SU-DHL-6 (cell line): ENCODE measurements at regions not wholly inside any gene's neighbourhood (a gene's known extent, or its start where the extent isn't known, plus 50 kb on each side); places are given as distances from the start of the nearest gene placed in this dataset.
"Not testable (repeated sequence)": the region's sequence is repeated elsewhere in the genome, so short reads cannot be mapped to it uniquely, and the experiment has no call there.

ENCODE experiments used
- H2AFZ ChIP-seq: fragments of 200-600 bp; sonication (generic); 2 replicates; pipeline ENCODE4 v1.6.1; 2014; ENCODE audit warnings: low read depth, mild to moderate bottlenecking, moderate library complexity, mixed read lengths, antibody characterized with exemption, low read length; ENCODE audit not compliant: severe bottlenecking
- H3F3A ChIP-seq: fragments of 200-600 bp; shearing (Covaris generic); 2 replicates; pipeline ENCODE4 v1.6.0; 2016; ENCODE audit warnings: antibody characterized with exemption, mild to moderate bottlenecking; ENCODE audit not compliant: insufficient read depth
- H3K27ac ChIP-seq: fragments of 200-600 bp; sonication (generic); 2 replicates; pipeline ENCODE4 v1.5.1; 2016; ENCODE audit warnings: low read depth, mild to moderate bottlenecking, low read length, moderate library complexity, mixed read lengths
- H3K27me3 ChIP-seq: fragments of 200-600 bp; sonication (generic), shearing (Covaris generic); 2 replicates; pipeline ENCODE4 v1.6.0; 2014; ENCODE audit warnings: mild to moderate bottlenecking, low read length
- H3K36me3 ChIP-seq: fragments of 200-600 bp; sonication (generic); 2 replicates; pipeline ENCODE4 v1.6.1; 2014; ENCODE audit warnings: mild to moderate bottlenecking, low read length, mixed read lengths
- H3K4me2 ChIP-seq: fragments of 300-600, 200-600 bp; shearing (Covaris generic), sonication (generic); 2 replicates; pipeline ENCODE4 v1.6.0; 2014; ENCODE audit warnings: low read length, low read depth, mild to moderate bottlenecking; ENCODE audit not compliant: poor library complexity, severe bottlenecking
- H3K4me3 ChIP-seq: fragments of 200-600 bp; sonication (generic); 2 replicates; pipeline ENCODE4 v1.5.1; 2014; ENCODE audit warnings: antibody characterized with exemption, low read length, mild to moderate bottlenecking, mixed read lengths; ENCODE audit not compliant: insufficient read depth, poor library complexity, severe bottlenecking
- H3K79me2 ChIP-seq: fragments of 200-600 bp; sonication (generic); 2 replicates; pipeline ENCODE4 v1.6.1; 2014; ENCODE audit warnings: mild to moderate bottlenecking, low read length, moderate library complexity; ENCODE audit not compliant: insufficient read depth
- H3K9ac ChIP-seq: fragments of 200-600 bp; sonication (generic); 2 replicates; pipeline ENCODE4 v1.7.0; 2014; ENCODE audit warnings: mild to moderate bottlenecking, low read length
- H3K9me2 ChIP-seq: fragments of 200-600 bp; sonication (generic); replicated peaks from 2 replicates; pipeline ENCODE4 v1.6.1; 2014; ENCODE audit warnings: low read length; ENCODE audit not compliant: insufficient read depth
- H3K9me3 ChIP-seq: fragments of 200-600 bp; sonication (generic); 2 replicates; pipeline ENCODE4 v1.6.1; 2014; ENCODE audit warnings: low read length, mixed read lengths; ENCODE audit not compliant: insufficient read depth
- H4K20me1 ChIP-seq: fragments of 200-600 bp; sonication (generic); 2 replicates; pipeline ENCODE4 v1.6.1; 2014; ENCODE audit warnings: low read depth, mild to moderate bottlenecking, antibody characterized with exemption, low read length, moderate library complexity, mixed read lengths
- CTCF ChIP-seq: fragments of 200-600 bp; sonication (generic); IDR thresholded peaks from one replicate; pipeline ENCODE4 v1.5.1; 2017; ENCODE audit warnings: antibody characterized with exemption, mild to moderate bottlenecking, low read length, moderate library complexity; ENCODE audit not compliant: insufficient read depth, poor library complexity, severe bottlenecking
- EZH2phosphoT487 ChIP-seq: fragments of 200-600 bp; sonication (generic), shearing (Covaris generic); conservative IDR thresholded peaks from 2 replicates; pipeline ENCODE4 v1.6.1; 2018; ENCODE audit warnings: mild to moderate bottlenecking, antibody characterized with exemption, low read length, moderate library complexity, mixed read lengths

GRCh38 chr16:82271636-82272035 lies 101.6 kb upstream of the MPHOSPH6 start:
- Histone ChIP-seq H4K20me1 (no peaks in the 10 kb centered on the region), H3K4me3 (no peak overlapping the region), H3K27ac (no peak overlapping the region), H3K9ac (no peak overlapping the region), H2AFZ (no peak overlapping the region), H3F3A (no peaks in the 10 kb centered on the region), H3K27me3 (no peaks in the 10 kb centered on the region), H3K9me2 (no peaks in the 10 kb centered on the region), H3K4me2 (no peak overlapping the region), H3K9me3 (no peaks in the 10 kb centered on the region), H3K79me2 (no peaks in the 10 kb centered on the region), H3K36me3 (no peaks in the 10 kb centered on the region)
- TF ChIP-seq CTCF (no peak), EZH2phosphoT487 (no peak)

- H3K4me2 ChIP-seq, H3K27ac ChIP-seq, H3K4me3 ChIP-seq, H3F3A ChIP-seq, H2AFZ ChIP-seq, H3K9me3 ChIP-seq, H3K79me2 ChIP-seq, H3K36me3 ChIP-seq, H3K9ac ChIP-seq, H3K27me3 ChIP-seq, H4K20me1 ChIP-seq, H3K9me2 ChIP-seq: not testable (repeated sequence)
These were observed 97.7 kb upstream of the MPHOSPH6 start for GRCh38 chr16:82267675-82268074.

- Histone ChIP-seq H3K9ac (no peak overlapping the region), H3K36me3 (no peaks in the 10 kb centered on the region), H4K20me1 (no peaks in the 10 kb centered on the region), H3K4me3 (no peak overlapping the region), H3K9me3 (no peaks in the 10 kb centered on the region), H3K9me2 (no peaks in the 10 kb centered on the region), H2AFZ (no peak overlapping the region), H3K27me3 (no peaks in the 10 kb centered on the region), H3K4me2 (no peak overlapping the region), H3K27ac (no peak overlapping the region), H3K79me2 (no peaks in the 10 kb centered on the region), H3F3A (no peaks in the 10 kb centered on the region)
- TF ChIP-seq CTCF: no peak
- TF ChIP-seq EZH2phosphoT487: no peak
These were observed 95.8 kb upstream of the MPHOSPH6 start for GRCh38 chr16:82265809-82266208.

- no peaks in the 10 kb centered on the region for H4K20me1 ChIP-seq
- H3K4me2 ChIP-seq: no peak overlapping the region
- no peak overlapping the region for H3K9ac ChIP-seq
- no peaks in the 10 kb centered on the region for H3K9me2 ChIP-seq
- no peak overlapping the region for H3K4me3 ChIP-seq
- H3K27me3 ChIP-seq: no peaks in the 10 kb centered on the region
- H3F3A ChIP-seq: no peaks in the 10 kb centered on the region
- no peak overlapping the region for H3K27ac ChIP-seq
- TF ChIP-seq EZH2phosphoT487 (no peak), CTCF (no peak)
- no peaks in the 10 kb centered on the region for H3K36me3 ChIP-seq
- no peaks in the 10 kb centered on the region for H3K79me2 ChIP-seq
- no peak overlapping the region for H2AFZ ChIP-seq
- H3K9me3 ChIP-seq: no peaks in the 10 kb centered on the region
These were observed 94.7 kb upstream of the MPHOSPH6 start for GRCh38 chr16:82264756-82265155.
